GM23338 (cell line): ENCODE measurements at regions not wholly inside any gene's neighbourhood (a gene's known extent, or its start where the extent isn't known, plus 50 kb on each side); places are given as distances from the start of the nearest gene placed in this dataset.

Experiments
- EZH2phosphoT487 ChIP-seq: fragments of 200-600 bp; sonication (generic); IDR thresholded peaks from one replicate; pipeline ENCODE4 v1.8.1; 2018; ENCODE audit warnings: antibody characterized with exemption; ENCODE audit not compliant: unreplicated experiment
- ZNF114 ChIP-seq: fragments of 250-450 bp; sonication (Bioruptor Pico); IDR thresholded peaks from 2 replicates; pipeline ENCODE4 v1.5.0; 2020; ENCODE audit warnings: mild to moderate bottlenecking, moderate library complexity
- ZNF331 ChIP-seq: fragments of 250-450 bp; sonication (Bioruptor Pico); IDR thresholded peaks from 2 replicates; pipeline ENCODE4 v1.5.0; 2020; ENCODE audit warnings: low read depth, mild to moderate bottlenecking, moderate library complexity
- TF ChIP-seq, protein P1 (sequence below), 2 experiments: fragments of 200-600 bp in 1 of 2; sonication (generic) in 1 of 2; conservative IDR thresholded peaks; 2 replicates each; pipeline versions ENCODE4 v1.5.1 to v1.6.1; 2016 to 2017; ENCODE audit warnings: antibody characterized with exemption in 2 of 2, low read depth in 2 of 2, mild to moderate bottlenecking in 2 of 2, moderate library complexity in 1 of 2

DNA sequence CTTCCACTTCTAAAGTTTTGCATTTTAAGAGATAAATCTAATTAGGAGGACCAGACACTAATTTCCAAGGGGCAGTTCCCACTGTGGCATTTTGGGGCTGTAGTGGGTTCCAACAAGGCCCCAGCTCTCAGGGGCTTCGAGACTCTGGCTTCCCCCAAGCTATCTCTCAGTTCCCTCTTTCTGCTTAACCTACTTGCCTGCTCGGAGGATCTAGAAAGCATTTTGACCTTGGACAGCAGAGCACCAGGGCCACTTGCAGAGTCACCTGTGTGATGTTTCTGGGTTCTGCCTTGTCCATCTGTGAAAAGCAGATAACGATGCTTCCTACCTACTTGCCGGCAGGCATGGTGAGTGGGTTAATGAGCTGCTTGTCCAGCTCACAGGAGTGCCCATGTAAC lies 175.4 kb downstream of the MED10 start:
- TF ChIP-seq ZNF114, result no peak
- TF ChIP-seq, protein P1, sequence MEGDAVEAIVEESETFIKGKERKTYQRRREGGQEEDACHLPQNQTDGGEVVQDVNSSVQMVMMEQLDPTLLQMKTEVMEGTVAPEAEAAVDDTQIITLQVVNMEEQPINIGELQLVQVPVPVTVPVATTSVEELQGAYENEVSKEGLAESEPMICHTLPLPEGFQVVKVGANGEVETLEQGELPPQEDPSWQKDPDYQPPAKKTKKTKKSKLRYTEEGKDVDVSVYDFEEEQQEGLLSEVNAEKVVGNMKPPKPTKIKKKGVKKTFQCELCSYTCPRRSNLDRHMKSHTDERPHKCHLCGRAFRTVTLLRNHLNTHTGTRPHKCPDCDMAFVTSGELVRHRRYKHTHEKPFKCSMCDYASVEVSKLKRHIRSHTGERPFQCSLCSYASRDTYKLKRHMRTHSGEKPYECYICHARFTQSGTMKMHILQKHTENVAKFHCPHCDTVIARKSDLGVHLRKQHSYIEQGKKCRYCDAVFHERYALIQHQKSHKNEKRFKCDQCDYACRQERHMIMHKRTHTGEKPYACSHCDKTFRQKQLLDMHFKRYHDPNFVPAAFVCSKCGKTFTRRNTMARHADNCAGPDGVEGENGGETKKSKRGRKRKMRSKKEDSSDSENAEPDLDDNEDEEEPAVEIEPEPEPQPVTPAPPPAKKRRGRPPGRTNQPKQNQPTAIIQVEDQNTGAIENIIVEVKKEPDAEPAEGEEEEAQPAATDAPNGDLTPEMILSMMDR (conservative IDR thresholded peaks at IDR 0.05; ENCODE audit: low read depth in 2 of 2), result no peak
- TF ChIP-seq EZH2phosphoT487, result no peak
- TF ChIP-seq ZNF331 (CRISPR knock-in tag), result no peak
